ENCODE measurements at regions not wholly inside any gene's neighbourhood (a gene's known extent, or its start where the extent isn't known, plus 50 kb on each side); places are given as distances from the start of the nearest gene placed in this dataset.

GRCh38 chr14:23728791-23729190 lies 92.6 kb downstream of the DHRS2 start:
- no peak for TF ChIP-seq POLR2A (IDR thresholded peaks at IDR 0.05; ENCODE audit: low read depth, low read length)
- TF ChIP-seq POLR2AphosphoS5 (IDR thresholded peaks at IDR 0.05; ENCODE audit: low read depth, low read length): no peak
- TF ChIP-seq SPI1 (IDR thresholded peaks at IDR 0.05; ENCODE audit: low read depth, low read length): no peak
- no peak for TF ChIP-seq TAF1 (IDR thresholded peaks at IDR 0.05; ENCODE audit: low read depth, low read length)
